ENCODE measurements at regions not wholly inside any gene's neighbourhood (a gene's known extent, or its start where the extent isn't known, plus 50 kb on each side); places are given as distances from the start of the nearest gene placed in this dataset.
"Not testable (repeated sequence)": the region's sequence is repeated elsewhere in the genome, so short reads cannot be mapped to it uniquely, and the experiment has no call there.

GRCh38 chr15:84130098-84130831 lies 105.3 kb upstream of the GOLGA6L4 start:
- TF ChIP-seq EP300 (IDR thresholded peaks at IDR 0.05; ENCODE audit: borderline replicate concordance); RAD21 (IDR thresholded peaks at IDR 0.05; ENCODE audit: low read depth); USF1 (IDR thresholded peaks at IDR 0.05); EGR1 (IDR thresholded peaks at IDR 0.05); CREB1 (IDR thresholded peaks at IDR 0.05; ENCODE audit: low read depth); YY1 (IDR thresholded peaks at IDR 0.05; ENCODE audit: low read depth); REST (IDR thresholded peaks at IDR 0.05; ENCODE audit: low read depth); TEAD4 (IDR thresholded peaks at IDR 0.05); TCF12 (IDR thresholded peaks at IDR 0.05; ENCODE audit: low read depth); TAF1 (IDR thresholded peaks at IDR 0.05; ENCODE audit: low read depth); FOXM1 (IDR thresholded peaks at IDR 0.05; ENCODE audit: borderline replicate concordance, low read depth); ZBTB7A (IDR thresholded peaks at IDR 0.05; ENCODE audit: low read depth): not testable (repeated sequence)
- TF ChIP-seq, protein P1, sequence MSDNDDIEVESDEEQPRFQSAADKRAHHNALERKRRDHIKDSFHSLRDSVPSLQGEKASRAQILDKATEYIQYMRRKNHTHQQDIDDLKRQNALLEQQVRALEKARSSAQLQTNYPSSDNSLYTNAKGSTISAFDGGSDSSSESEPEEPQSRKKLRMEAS (IDR thresholded peaks at IDR 0.05) = peak; percentile 30; the same call in 1 of the 2 replicates
- 0 out of 2 replicates have a peak, but pooled peaks have one; percentile 16 for TF ChIP-seq NFIC (IDR thresholded peaks at IDR 0.05)
